Tibial artery (tissue), 4 donors: ENCODE measurements at regions not wholly inside any gene's neighbourhood (a gene's known extent, or its start where the extent isn't known, plus 50 kb on each side); places are given as distances from the start of the nearest gene placed in this dataset.

Experiments
- DNase-seq, 2 donors: peaks; one replicate each; pipeline ENCODE4 v3.0.0-alpha.2; 2019
- H3K27ac ChIP-seq, 2 donors: fragments of 200-600 bp; sonication (generic) in 1 of 2; 1 replicate in 1 of 2; 2 replicates in 1 of 2; pipeline ENCODE4 v1.5.1; 2018 to 2019; ENCODE audit warnings: mild to moderate bottlenecking in 1 of 2
- H3K27me3 ChIP-seq, 2 donors: fragments of 200-600 bp; sonication (generic) in 1 of 2; one replicate each; pipeline versions ENCODE4 v1.5.1 to v1.6.0; 2016 to 2019
- H3K36me3 ChIP-seq, 3 donors: fragments of 200-600 bp; sonication (generic) in 2 of 3; one replicate each; pipeline ENCODE4 v1.5.1; 2016 to 2019; ENCODE audit warnings: mild to moderate bottlenecking in 2 of 3
- H3K4me1 ChIP-seq, 4 donors: fragments of 200-600 bp; sonication (generic) in 2 of 4; 1 replicate in 3 of 4; 2 replicates in 1 of 4; pipeline ENCODE4 v1.5.1; 2016 to 2019
- H3K4me3 ChIP-seq, 2 donors: fragments of 200-600 bp; sonication (generic) in 1 of 2; 1 replicate in 1 of 2; 2 replicates in 1 of 2; pipeline ENCODE4 v1.5.1; 2018 to 2019; ENCODE audit warnings: mild to moderate bottlenecking in 2 of 2
- H3K9me3 ChIP-seq, 3 donors: fragments of 200-600 bp; sonication (generic) in 1 of 3; one replicate each; pipeline ENCODE4 v1.5.1; 2016 to 2019
- CTCF ChIP-seq, 2 experiments: fragments of 200-600 bp in 1 of 2; fragments of 450-650 bp in 1 of 2; IDR thresholded peaks; one replicate each; pipeline ENCODE4 v1.5.1; 2017 to 2019; ENCODE audit warnings: antibody characterized with exemption in 2 of 2, mild to moderate bottlenecking in 1 of 2, moderate library complexity in 1 of 2
- intact Hi-C: fragments of 100-400 bp; cut with DNase I; formaldehyde crosslinking; loops from one replicate; pipeline ENCODE4 v1.15.0; 2023; ENCODE audit warnings: low total_unique reads

- TF ChIP-seq CTCF (IDR thresholded peaks at IDR 0.05), result no peak
- intact Hi-C loops, result no loop called here
- no peaks in the 10 kb centered on the region for H3K27me3 ChIP-seq
Measured at GRCh38 chr10:21463436-21463835, 62.0 kb downstream of the SKIDA1 start.

GRCh38 chr10:21458126-21458871, 67.2 kb downstream of the SKIDA1 start:
- no peak for TF ChIP-seq CTCF (IDR thresholded peaks at IDR 0.05)
- H3K4me3 ChIP-seq, result no peak overlapping the region
- H3K27me3 ChIP-seq, result no peaks in the 10 kb centered on the region
- intact Hi-C loops, result loop anchor here (5.0 kb wide), 1 partner anchor 1056 kb away; no protein-coding TSS in a partner anchor
- H3K4me1 ChIP-seq, result no peaks in the 10 kb centered on the region
- H3K27ac ChIP-seq, result no peak overlapping the region
- DNase-seq, result no peak
- no peaks in the 10 kb centered on the region for H3K36me3 ChIP-seq
- no peaks in the 10 kb centered on the region for H3K9me3 ChIP-seq

More at GRCh38 chr10:21463436-21463835, 62.0 kb downstream of the SKIDA1 start:
- no peaks in the 10 kb centered on the region for H3K4me1 ChIP-seq
- DNase-seq, result no peak
- no peaks in the 10 kb centered on the region for H3K9me3 ChIP-seq
- H3K36me3 ChIP-seq, result no peaks in the 10 kb centered on the region
- H3K27ac ChIP-seq, result no peak overlapping the region
- H3K4me3 ChIP-seq, result no peak overlapping the region

GRCh38 chr10:21456160-21456559, 69.3 kb downstream of the SKIDA1 start:
- intact Hi-C loops, result loop anchor here (5.0 kb wide), 1 partner anchor 1054 kb away; no protein-coding TSS in a partner anchor
- Histone ChIP-seq H3K9me3 (no peaks in the 10 kb centered on the region), H3K4me1 (no peaks in the 10 kb centered on the region), H3K36me3 (no peaks in the 10 kb centered on the region), H3K27ac (no peak overlapping the region), H3K4me3 (no peak overlapping the region), H3K27me3 (no peaks in the 10 kb centered on the region)
- no peak for TF ChIP-seq CTCF (IDR thresholded peaks at IDR 0.05)
- DNase-seq, result no peak

GRCh38 chr10:21452203-21452602, 73.3 kb downstream of the SKIDA1 start:
- DNase-seq, result no peak
- Histone ChIP-seq H3K9me3 (peaks cover 0 to 16% (median 0%) of the 10 kb centered on the region in 3 donors), H3K36me3 (no peaks in the 10 kb centered on the region), H3K27ac (no peak overlapping the region), H3K4me1 (no peaks in the 10 kb centered on the region), H3K4me3 (no peak overlapping the region), H3K27me3 (no peaks in the 10 kb centered on the region)
- TF ChIP-seq CTCF (IDR thresholded peaks at IDR 0.05), result no peak
- intact Hi-C loops, result no loop called here

GRCh38 chr10:21449288-21449966, 76.1 kb downstream of the SKIDA1 start:
- Histone ChIP-seq H3K4me1 (no peaks in the 10 kb centered on the region), H3K27ac (no peak overlapping the region), H3K9me3 (peaks cover 0 to 16% (median 0%) of the 10 kb centered on the region in 3 donors), H3K4me3 (no peak overlapping the region), H3K27me3 (no peaks in the 10 kb centered on the region), H3K36me3 (no peaks in the 10 kb centered on the region)
- TF ChIP-seq CTCF (IDR thresholded peaks at IDR 0.05), result no peak
- intact Hi-C loops, result no loop called here
- no peak for DNase-seq
